ENCODE measurements at regions not wholly inside any gene's neighbourhood (a gene's known extent, or its start where the extent isn't known, plus 50 kb on each side); places are given as distances from the start of the nearest gene placed in this dataset.

GRCh38 chr7:25870574-25870973, 281.4 kb upstream of the NFE2L3 start:
- TF ChIP-seq CTCF (IDR thresholded peaks at IDR 0.05) = no peak
- no peak for TF ChIP-seq POLR2AphosphoS5 (IDR thresholded peaks at IDR 0.05)
- TF ChIP-seq POLR2A (IDR thresholded peaks at IDR 0.05) = no peak

Data from breast epithelium (tissue), 3 donors.